HG03066 (cell line): ENCODE measurements at regions not wholly inside any gene's neighbourhood (a gene's known extent, or its start where the extent isn't known, plus 50 kb on each side); places are given as distances from the start of the nearest gene placed in this dataset.

Source experiments
- ATAC-seq: cut with Tn5 transposase; IDR thresholded peaks from one replicate; pipeline ENCODE4 v1.9.1; 2021; ENCODE audit warnings: low read depth; ENCODE audit not compliant: unreplicated experiment

DNA sequence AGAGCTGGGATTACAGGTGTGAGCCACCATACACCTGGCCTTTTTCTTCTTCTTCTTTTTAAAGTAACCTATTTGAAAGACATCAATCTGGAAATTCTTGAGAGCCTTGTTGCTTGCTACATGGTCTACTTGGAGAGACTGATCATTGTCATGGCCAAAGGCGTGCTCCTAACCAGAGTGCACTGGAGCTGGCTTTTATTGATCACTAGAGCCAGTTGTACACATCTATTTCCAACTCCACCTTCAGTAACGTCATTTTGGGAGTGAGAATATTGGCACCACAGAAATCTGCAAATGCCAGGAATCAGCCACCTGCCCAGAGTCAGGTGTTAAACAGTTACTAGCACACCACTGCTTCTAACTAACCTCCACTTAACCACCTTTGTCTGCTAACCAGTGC is 735.1 kb downstream of the TYW1 start:
- ATAC-seq, result no peak

DNA sequence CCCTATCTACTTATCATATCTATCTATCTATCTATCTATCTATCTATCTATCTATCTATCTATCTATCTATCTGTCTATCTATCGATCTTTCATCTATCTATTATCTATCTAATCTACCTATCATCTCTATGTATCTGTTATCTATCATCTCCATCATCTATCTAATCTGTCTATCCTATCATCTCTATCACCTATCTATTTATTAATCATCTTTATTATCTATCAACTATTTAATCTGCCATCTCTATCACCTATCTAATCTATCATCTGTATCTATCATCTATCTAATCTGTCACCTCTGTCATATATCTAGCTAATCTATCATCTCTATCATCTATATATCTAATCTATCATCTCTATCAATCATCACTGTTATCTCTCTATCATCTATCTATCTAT is 736.3 kb downstream of the TYW1 start:
- no peak for ATAC-seq

DNA sequence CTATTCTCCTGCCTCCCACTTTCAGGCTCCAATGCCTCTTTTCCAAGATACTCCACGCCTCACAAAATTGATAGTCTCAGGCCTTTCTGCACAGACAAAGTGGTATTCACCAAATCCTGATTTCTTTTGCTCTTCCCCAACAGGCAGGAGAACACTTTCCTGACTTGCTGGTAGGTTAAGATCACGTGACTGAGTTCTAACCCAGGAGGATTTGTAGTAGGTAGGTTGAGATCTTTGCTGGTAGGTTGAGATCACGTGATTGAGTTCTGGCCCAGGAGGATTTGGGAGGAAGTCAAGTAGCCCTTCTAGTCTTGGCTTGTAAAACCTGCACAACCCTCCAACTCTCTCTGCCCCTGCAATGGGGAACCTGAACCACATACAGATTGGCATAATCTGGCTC is 741.5 kb downstream of the TYW1 start:
- ATAC-seq, result no peak

DNA sequence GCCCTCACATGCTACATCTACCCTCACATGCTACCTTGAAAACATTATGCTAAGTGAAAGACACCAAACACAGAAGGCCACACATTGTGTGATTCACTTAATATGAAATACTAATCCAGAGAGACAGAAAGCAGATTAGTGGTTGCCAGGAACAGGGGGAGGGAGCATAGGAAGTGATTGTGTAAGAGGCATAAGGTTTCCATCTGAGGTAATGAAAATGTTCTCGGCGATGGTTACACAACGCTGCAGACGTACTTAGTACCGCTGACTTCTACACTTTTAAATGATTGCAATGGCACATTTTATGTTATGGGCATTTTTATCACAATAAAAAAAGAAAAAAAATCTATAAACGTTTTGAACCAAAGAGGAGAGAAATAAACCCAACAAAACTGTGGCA is 742.3 kb downstream of the TYW1 start:
- no peak for ATAC-seq

DNA sequence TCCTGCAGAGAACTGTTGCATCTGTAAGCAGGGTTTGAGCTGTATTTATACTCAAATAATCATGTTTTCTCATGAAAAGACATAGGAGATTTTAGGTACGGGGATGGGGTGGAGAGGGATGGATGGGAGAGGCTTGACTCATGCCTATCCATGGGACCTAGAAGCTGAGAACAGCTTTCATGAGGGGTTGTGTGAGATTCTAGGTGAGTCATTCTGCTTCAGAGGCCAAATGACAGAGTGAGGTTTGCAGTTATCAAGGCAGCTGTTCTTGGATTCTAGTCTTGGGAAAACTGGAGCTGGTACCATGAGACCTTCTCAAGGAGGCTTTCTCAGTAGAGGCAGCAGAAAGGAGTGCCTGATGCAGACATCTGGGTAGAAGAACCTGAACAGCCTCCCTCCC is 746.9 kb downstream of the TYW1 start:
- ATAC-seq, result no peak

DNA sequence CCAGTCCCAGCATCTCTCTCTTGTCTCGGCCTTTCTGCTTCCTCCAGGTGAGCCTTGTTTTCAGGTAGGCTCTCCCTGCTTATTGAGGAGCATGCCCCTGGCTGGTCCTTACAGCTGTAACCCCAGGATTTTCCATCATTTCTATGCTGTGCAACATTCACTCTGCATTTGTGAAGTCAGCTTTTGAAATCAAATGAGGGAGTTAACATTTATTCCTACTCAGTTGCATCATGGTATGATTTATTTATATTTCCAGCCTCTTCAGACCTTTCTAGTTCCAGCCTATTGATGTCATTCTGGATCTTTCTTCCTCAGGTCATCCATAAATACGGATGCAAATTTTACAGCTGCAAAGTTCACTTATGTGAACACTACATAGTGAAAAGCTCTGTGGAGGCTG is 755.6 kb downstream of the TYW1 start:
- ATAC-seq, result no peak

DNA sequence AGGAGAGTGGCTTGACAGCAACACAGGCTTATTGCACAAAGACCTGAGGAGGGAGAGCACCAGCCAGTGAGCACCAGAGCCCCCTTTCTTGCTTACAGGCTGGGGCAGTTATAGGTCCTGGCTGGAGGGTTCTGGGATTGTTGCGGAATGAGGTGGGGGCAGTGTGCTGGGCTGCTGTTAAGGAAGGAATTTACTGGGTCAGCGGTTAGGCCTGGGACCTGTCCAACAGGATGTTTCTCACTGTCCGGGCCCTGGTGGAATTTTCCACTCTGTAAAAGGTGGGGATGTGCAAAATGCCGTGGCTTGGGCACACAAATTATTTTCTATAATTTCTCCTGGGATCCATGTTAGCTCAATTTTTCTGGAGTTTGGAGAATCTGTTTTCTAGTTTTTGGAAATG is 757.3 kb downstream of the TYW1 start:
- ATAC-seq, result no peak

DNA sequence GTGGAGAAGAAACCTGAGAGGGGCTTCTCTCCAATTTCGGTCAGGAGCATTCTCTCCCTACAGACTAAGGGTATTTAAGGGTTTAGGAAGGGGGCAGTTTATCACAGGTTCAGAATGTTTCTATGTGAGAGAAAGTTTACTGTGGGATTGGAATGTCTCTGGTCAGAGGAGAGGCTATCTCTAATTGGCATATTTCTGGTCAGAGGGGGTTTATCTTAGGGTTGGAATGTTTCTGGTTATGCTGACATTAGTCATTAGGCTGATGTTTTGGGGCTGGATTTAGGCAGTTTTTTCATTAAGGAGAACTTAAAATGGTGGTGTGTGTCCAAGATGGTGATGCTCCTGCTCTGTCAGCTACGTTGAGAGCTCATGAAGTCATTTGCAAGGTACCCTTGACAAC is 758.0 kb downstream of the TYW1 start:
- ATAC-seq, result no peak

DNA sequence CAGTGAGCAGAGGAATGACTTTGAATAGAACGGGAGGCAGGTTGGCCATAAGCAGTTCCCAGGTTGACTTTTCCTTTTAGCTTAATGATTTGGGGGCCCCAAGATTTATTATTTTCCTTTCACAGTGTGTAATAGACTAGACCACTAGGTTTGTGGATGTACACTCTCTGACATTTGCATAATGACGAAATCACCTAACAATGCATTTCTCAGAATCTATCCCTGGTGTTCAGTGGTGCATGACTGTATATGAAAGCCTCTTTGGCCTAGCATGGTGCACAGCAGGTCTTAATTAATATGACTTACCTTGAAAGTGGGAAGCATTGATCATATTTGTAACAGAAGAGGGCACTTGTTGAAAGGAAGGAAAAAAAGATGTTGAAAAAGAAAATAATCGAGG is 761.9 kb downstream of the TYW1 start:
- no peak for ATAC-seq

DNA sequence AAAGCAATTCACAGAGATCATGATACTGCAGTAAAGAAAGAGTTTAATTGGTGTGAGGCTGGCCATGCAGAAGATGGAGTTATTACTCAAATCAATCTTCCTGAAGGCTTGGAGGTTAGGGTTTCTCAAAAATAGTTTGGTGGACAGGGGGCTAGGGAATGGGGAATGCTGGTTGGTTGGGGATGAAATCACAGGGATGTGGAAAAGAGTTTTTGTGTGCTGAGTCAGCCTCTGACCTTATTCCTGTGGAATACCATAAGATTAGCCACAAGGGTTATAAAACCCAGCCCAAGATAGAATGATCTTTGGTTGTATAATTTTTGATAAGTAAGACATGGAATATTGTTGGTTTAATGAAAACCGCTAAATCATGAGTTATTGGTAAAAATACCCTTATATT is 764.3 kb downstream of the TYW1 start:
- no peak for ATAC-seq

DNA sequence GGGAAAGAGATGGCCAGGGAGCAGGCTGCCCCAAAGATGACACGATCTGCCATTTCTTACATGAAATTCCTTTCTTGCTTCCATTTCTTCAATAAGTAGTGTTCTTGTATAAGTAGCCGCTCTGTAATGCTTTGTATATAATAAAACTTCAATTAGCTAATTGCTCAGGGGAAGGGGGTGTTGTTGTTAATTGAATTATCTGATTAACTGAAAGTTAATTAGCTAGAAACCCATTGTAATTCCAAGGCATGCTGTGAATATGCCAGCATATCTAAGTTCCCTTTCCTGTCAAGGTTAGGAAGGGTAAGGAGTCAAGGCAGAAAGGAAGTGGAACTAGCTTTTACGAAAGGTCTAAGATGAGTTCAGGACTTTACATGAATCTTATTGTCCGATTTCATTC is 765.9 kb downstream of the TYW1 start:
- ATAC-seq, result no peak

DNA sequence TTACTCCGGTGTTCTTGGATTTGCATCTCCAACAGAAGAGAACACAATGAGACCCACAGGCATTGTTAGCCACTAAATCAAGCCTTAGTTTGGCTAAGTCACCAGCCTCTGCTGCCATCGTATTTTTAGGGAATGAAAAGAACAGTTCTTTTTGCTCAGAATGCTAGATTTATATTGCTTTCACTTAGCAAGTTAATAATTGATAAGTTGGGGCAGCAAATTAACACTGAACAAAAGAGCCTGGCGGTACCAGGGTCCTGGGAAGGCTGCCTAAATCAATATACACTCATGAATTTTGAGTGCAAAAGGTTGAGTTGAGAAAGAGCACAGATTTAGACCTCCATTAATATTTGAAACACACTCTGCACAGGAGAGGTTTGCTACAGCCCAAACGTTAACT is 767.7 kb downstream of the TYW1 start:
- no peak for ATAC-seq

DNA sequence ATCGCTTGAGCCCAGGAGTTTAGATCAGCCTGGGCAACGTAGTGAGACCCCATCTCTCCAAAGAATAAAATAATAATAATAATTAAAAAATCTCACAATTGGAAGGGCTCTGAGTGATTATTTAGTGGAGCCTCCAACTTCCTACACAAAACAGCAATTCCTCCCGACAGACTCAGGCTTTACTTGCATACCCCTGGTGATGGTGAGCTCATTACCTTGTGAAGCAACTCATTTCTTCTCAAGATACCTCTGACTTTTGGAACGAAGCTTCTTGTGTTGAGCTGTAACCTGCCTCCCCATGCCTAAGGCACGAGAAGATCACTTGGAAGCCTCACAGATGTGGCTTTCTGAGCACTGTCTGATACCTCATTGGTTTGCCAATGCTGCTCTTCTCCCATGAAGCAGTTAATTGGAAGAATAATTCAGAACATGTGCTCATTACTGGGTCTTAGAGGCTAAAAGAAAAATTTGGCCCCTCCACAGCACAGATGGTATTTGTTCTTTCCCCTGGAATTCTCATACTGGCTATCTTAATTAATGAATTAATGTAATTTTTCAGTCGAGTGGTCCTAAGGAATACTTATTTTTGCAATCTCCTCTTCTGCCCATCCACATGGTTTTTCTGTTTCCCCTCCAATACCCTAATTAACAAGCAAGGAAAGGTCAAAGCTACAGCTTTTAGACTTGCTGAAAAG is 769.0 kb downstream of the TYW1 start:
- ATAC-seq, result no peak

DNA sequence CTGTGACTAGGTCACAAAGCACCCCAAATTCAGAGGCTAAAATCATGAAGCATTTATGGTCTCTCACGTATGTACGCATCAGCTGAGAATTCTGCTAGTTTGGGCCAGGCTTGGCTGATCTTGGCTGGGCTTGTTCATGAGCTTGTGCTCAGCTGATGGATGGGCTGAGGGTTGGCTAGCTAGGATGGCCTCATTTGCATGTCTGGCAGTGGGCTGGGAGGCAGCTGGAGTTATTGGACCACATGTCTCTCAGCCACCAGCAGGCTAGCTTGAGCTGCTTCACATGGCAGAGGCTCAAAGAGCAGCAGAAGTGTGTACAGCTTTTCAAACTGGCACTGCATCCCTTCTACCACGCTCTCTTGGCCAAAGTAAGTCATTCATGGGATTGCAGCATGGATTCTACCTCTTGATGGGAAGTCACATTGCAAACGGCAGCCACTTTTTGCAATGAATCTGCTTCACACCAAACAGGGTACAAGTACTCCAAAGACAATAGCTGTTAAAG is 770.3 kb downstream of the TYW1 start:
- ATAC-seq, result no peak

DNA sequence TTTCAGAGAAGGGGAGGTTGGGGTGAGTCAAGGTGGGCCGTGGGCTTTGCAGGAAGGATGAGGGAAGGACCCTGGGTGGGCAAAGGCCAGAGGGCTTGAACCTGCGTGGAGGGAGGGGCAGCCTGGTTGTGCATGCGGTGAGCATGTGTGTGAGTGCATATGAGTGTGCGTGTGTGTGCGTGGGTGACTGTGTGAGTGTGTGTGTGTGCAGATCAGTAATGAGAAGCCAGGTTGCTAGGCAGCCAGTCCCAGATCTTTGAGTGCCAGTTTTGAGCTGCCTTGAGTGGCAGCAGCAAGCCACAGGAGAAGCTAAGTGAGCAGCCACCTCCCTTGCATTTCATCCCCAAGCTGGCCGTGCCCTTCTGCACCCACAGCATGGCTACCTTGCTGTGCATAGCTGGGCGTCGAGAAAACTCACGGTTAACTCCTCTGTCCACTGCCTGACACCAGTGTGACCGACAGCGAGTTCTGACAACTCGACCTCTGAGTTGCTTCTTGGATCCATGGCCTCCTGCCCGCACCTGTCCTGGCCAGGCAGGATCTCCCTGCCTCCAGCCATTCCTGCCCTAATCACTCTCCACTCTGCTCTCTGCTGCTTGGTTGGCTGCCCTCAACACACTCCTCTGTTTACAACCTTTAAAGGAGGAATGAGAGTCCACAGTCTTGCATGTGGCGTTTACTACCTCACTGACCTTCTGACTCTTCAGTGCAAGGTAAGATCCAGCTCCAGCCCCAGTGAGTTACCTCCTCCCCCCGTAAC is 775.4 kb downstream of the TYW1 start:
- ATAC-seq, result no peak

DNA sequence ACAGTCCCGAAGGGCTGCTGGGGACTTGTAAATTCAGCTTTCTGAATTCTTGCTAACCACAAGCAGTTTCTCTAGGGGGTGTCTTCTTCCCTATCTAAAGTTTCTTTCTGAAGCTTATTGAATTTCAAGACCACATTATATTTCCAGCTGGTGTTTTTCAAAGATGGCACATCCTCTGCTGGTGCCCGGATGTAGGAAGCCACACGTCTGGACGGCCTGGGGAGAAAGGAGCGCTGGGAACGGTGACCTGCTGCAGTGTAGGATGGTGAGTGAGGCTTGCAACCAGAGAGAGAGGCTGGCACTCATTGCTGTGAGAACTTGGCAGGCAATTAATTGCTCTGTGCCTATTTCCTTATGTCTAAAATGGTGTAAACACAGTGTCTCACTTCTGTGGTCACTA is 776.4 kb downstream of the TYW1 start:
- no peak for ATAC-seq

DNA sequence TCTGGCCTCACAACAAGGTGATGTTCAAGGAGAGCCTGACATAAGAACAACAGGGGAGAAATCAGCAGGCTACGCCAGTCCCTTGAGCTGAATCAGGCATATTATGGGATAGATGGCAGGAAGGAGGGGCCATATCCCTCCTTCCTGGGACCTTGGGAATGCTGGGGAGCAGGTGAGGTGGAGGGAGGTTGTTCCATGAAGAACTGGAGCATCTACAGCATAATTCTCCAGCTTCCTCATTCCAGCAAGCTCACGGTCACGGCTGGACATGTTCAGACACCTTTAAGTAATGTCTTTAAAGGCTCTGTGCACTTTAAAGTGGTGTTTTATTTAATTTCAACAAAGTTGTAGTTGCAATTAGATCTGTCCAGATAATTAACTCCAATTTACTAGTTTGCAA is 780.5 kb downstream of the TYW1 start:
- ATAC-seq, result no peak

DNA sequence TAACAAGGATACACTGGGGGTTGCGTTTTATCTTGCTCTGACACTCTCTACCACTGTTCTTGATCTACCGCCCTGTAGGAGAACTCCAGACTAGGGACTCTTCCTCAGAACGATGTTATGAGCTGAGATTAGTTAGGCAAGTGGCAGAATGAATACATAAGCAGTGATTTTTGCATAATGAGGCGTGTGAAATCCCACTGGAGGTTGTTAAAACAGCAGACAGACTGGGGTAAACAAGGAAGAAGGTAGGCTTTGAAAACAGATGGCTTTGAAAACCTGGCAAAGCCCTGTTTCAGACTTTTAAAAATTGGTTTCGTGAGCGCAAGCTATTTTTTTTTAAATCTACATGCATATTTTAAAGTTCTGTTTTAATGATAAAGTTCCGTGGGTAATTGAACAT is 785.2 kb downstream of the TYW1 start:
- no peak for ATAC-seq

DNA sequence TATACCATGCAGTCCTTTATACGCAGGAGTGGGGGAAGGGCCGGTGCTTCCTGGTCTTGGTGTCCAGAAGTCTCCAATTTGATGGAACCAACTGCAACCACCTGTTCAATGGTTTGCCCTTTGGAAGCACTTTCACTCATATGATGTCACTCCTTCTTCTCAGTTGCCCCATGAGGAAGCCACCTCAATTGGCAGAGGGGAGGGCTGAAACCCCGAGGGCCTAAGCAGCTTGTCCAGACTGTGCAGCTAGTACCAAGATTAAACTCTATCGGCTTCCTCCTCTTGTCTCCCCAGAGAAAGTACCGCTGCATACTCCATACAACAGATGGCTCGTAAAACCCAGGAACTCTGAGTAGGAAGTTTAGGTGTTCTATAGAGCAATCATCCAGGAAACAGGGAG is 789.4 kb downstream of the TYW1 start:
- no peak for ATAC-seq

DNA sequence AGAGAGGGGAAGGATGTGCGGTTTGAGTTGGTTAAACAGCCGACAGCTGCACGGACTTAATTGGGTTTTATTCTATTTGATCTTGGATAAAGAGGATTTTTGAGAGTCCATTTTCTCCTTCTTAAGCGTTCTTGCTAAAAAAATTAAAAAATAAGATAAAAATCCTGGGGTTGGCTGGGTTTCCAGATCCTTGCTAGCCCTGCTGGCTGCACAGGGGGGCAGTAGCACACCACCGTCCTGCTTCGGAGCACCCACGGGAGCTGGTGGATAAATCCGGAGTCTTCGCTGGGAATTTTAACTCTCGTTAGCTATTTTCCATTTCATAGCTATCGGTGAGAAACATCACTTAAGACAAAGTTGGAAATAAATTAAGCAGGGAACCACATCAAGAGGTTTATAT is 792.0 kb downstream of the TYW1 start:
- ATAC-seq, result no peak

DNA sequence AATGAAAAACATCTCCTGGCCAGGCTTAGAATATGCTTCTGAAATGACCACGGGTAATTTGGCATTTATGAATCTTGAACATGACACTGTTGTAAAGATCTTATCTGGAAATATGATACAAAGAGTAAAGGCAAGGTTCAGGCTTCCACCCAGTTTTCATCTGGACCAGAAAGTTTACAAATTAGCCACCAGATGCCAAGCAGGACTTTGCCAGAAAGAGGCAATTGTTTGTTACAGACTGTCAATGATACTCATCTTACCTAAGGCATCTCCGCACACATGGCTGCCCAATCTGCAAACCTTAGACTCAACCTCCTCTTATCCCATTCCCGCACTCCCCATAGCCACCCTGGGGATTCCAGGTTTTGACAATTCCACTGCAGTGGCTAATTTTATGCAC is 795.3 kb downstream of the TYW1 start:
- no peak for ATAC-seq

DNA sequence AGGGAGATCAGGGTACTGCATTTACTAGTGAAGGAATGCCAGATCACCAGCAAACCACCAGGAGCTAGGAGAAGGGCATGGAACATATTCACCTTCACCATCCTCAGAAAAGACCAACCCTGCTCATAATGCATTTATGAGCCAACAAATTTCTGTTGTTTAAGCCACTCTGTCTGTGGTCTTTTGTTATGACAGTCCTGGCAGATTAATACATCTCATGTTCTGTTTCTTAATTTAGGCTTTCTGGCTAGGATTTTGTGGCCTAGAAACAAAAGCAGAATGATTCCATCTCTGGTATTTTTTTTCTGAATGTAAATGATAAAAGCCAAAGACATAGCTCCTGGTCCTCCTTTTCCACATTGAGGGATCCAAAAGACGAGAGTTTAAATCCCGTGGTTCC is 797.9 kb downstream of the TYW1 start:
- no peak for ATAC-seq
